ENCODE measurements at regions not wholly inside any gene's neighbourhood (a gene's known extent, or its start where the extent isn't known, plus 50 kb on each side); places are given as distances from the start of the nearest gene placed in this dataset.
"Not testable (repeated sequence)": the region's sequence is repeated elsewhere in the genome, so short reads cannot be mapped to it uniquely, and the experiment has no call there.

GRCh38 chr10:46779571-46779970, 131.7 kb upstream of the PTPN20 start:
- not testable (repeated sequence) for H3K27ac ChIP-seq (ENCODE audit: low read length, poor library complexity, severe bottlenecking); H3K4me2 ChIP-seq (ENCODE audit: low read length, poor library complexity, severe bottlenecking); H3K23ac ChIP-seq (ENCODE audit: low read length in 2 of 2); DNase-seq; H3K4me3 ChIP-seq (ENCODE audit: insufficient read depth in 1 of 2, low read depth in 1 of 2, low read length in 2 of 2); H2AFZ ChIP-seq (ENCODE audit: low read depth, low read length); H3K18ac ChIP-seq (ENCODE audit: low read depth in 1 of 2, low read length in 2 of 2); H3K36me3 ChIP-seq (ENCODE audit: control insufficient read depth in 1 of 2, insufficient read depth in 2 of 2, low read depth in 1 of 2, low read length in 2 of 2); H2BK15ac ChIP-seq (ENCODE audit: low read depth, poor library complexity, severe bottlenecking); H3K4ac ChIP-seq (ENCODE audit: low read depth in 1 of 2, low read length in 2 of 2); H2BK5ac ChIP-seq (ENCODE audit: low read depth, low read length, poor library complexity, severe bottlenecking); H3K79me1 ChIP-seq (replicated peaks; ENCODE audit: low read length, poor library complexity, severe bottlenecking); H3K4me1 ChIP-seq (ENCODE audit: control insufficient read depth, insufficient read depth, low read depth, low read length); H3K9me3 ChIP-seq (ENCODE audit: control insufficient read depth, low read length); H3K27me3 ChIP-seq (ENCODE audit: control insufficient read depth in 1 of 2, insufficient read depth in 1 of 2, low read length in 2 of 2); H2AK5ac ChIP-seq (ENCODE audit: low read length, severe bottlenecking); H4K91ac ChIP-seq (ENCODE audit: low read length); H2BK12ac ChIP-seq (ENCODE audit: low read length in 2 of 2); H4K8ac ChIP-seq (ENCODE audit: low read length); H2BK120ac ChIP-seq (ENCODE audit: low read depth, low read length); H3K14ac ChIP-seq (ENCODE audit: low read length in 2 of 2)
- WGBS = 84% methylated on average over 6 of the region's 9 CpGs
- H3K9ac ChIP-seq (ENCODE audit: low read length) = peak overlapping the region; percentile 84

- H2BK5ac ChIP-seq (ENCODE audit: low read depth, low read length, poor library complexity, severe bottlenecking); H3K79me1 ChIP-seq (replicated peaks; ENCODE audit: low read length, poor library complexity, severe bottlenecking); H2BK15ac ChIP-seq (ENCODE audit: low read depth, poor library complexity, severe bottlenecking); H3K4me2 ChIP-seq (ENCODE audit: low read length, poor library complexity, severe bottlenecking); H3K9me3 ChIP-seq (ENCODE audit: control insufficient read depth, low read length); H2BK120ac ChIP-seq (ENCODE audit: low read depth, low read length); H2AFZ ChIP-seq (ENCODE audit: low read depth, low read length); H3K4ac ChIP-seq (ENCODE audit: low read depth in 1 of 2, low read length in 2 of 2); H4K8ac ChIP-seq (ENCODE audit: low read length); H3K23ac ChIP-seq (ENCODE audit: low read length in 2 of 2); H3K4me1 ChIP-seq (ENCODE audit: control insufficient read depth, insufficient read depth, low read depth, low read length); H2BK12ac ChIP-seq (ENCODE audit: low read length in 2 of 2); H3K36me3 ChIP-seq (ENCODE audit: control insufficient read depth in 1 of 2, insufficient read depth in 2 of 2, low read depth in 1 of 2, low read length in 2 of 2); H3K27me3 ChIP-seq (ENCODE audit: control insufficient read depth in 1 of 2, insufficient read depth in 1 of 2, low read length in 2 of 2); H3K14ac ChIP-seq (ENCODE audit: low read length in 2 of 2); H3K27ac ChIP-seq (ENCODE audit: low read length, poor library complexity, severe bottlenecking); H4K91ac ChIP-seq (ENCODE audit: low read length); DNase-seq; H3K18ac ChIP-seq (ENCODE audit: low read depth in 1 of 2, low read length in 2 of 2); H2AK5ac ChIP-seq (ENCODE audit: low read length, severe bottlenecking): not testable (repeated sequence)
- Histone ChIP-seq H3K4me3 (ENCODE audit: insufficient read depth in 1 of 2, low read depth in 1 of 2, low read length in 2 of 2) (peak overlapping the region in 1 of 2 experiments; percentile 24), H3K9ac (ENCODE audit: low read length) (peak overlapping the region; percentile 84)
- no CpG with 5 or more reads among the region's 1 CpG for WGBS
Observed at GRCh38 chr10:46780164-46780563, 131.1 kb upstream of the PTPN20 start.

GRCh38 chr10:46781001-46781400, 130.2 kb upstream of the PTPN20 start:
- WGBS = 91% methylated on average over 4 of the region's 8 CpGs

GRCh38 chr10:46782001-46782874, 129.0 kb upstream of the PTPN20 start:
- H3K23ac ChIP-seq (ENCODE audit: low read length in 2 of 2); H2BK12ac ChIP-seq (ENCODE audit: low read length in 2 of 2); H3K18ac ChIP-seq (ENCODE audit: low read depth in 1 of 2, low read length in 2 of 2); H3K27me3 ChIP-seq (ENCODE audit: control insufficient read depth in 1 of 2, insufficient read depth in 1 of 2, low read length in 2 of 2); H3K4me2 ChIP-seq (ENCODE audit: low read length, poor library complexity, severe bottlenecking); H3K4me1 ChIP-seq (ENCODE audit: control insufficient read depth, insufficient read depth, low read depth, low read length); H3K14ac ChIP-seq (ENCODE audit: low read length in 2 of 2); H3K79me1 ChIP-seq (replicated peaks; ENCODE audit: low read length, poor library complexity, severe bottlenecking); H3K9me3 ChIP-seq (ENCODE audit: control insufficient read depth, low read length); H3K4ac ChIP-seq (ENCODE audit: low read depth in 1 of 2, low read length in 2 of 2); H3K4me3 ChIP-seq (ENCODE audit: insufficient read depth in 1 of 2, low read depth in 1 of 2, low read length in 2 of 2); H4K91ac ChIP-seq (ENCODE audit: low read length); H4K8ac ChIP-seq (ENCODE audit: low read length); H2BK5ac ChIP-seq (ENCODE audit: low read depth, low read length, poor library complexity, severe bottlenecking); H3K27ac ChIP-seq (ENCODE audit: low read length, poor library complexity, severe bottlenecking); H3K36me3 ChIP-seq (ENCODE audit: control insufficient read depth in 1 of 2, insufficient read depth in 2 of 2, low read depth in 1 of 2, low read length in 2 of 2); H2BK120ac ChIP-seq (ENCODE audit: low read depth, low read length); H2BK15ac ChIP-seq (ENCODE audit: low read depth, poor library complexity, severe bottlenecking); H2AFZ ChIP-seq (ENCODE audit: low read depth, low read length): not testable (repeated sequence)
- H2AK5ac ChIP-seq (ENCODE audit: low read length, severe bottlenecking) = peak overlapping the region; percentile 26
- DNase-seq = peak; percentile 55
- H3K9ac ChIP-seq (ENCODE audit: low read length) = peak overlapping the region; percentile 84
- 60% methylated on average over 2 of the region's 4 CpGs for WGBS

More at GRCh38 chr10:46781001-46781400, 130.2 kb upstream of the PTPN20 start:
- H3K79me1 ChIP-seq (replicated peaks; ENCODE audit: low read length, poor library complexity, severe bottlenecking); H3K36me3 ChIP-seq (ENCODE audit: control insufficient read depth in 1 of 2, insufficient read depth in 2 of 2, low read depth in 1 of 2, low read length in 2 of 2); H4K8ac ChIP-seq (ENCODE audit: low read length); H3K14ac ChIP-seq (ENCODE audit: low read length in 2 of 2); H3K18ac ChIP-seq (ENCODE audit: low read depth in 1 of 2, low read length in 2 of 2); H2AFZ ChIP-seq (ENCODE audit: low read depth, low read length); H3K4ac ChIP-seq (ENCODE audit: low read depth in 1 of 2, low read length in 2 of 2); H3K4me2 ChIP-seq (ENCODE audit: low read length, poor library complexity, severe bottlenecking); H3K27me3 ChIP-seq (ENCODE audit: control insufficient read depth in 1 of 2, insufficient read depth in 1 of 2, low read length in 2 of 2); H2BK120ac ChIP-seq (ENCODE audit: low read depth, low read length); H4K91ac ChIP-seq (ENCODE audit: low read length); H3K9me3 ChIP-seq (ENCODE audit: control insufficient read depth, low read length); H2BK12ac ChIP-seq (ENCODE audit: low read length in 2 of 2); H2BK15ac ChIP-seq (ENCODE audit: low read depth, poor library complexity, severe bottlenecking); H3K23ac ChIP-seq (ENCODE audit: low read length in 2 of 2); H3K4me3 ChIP-seq (ENCODE audit: insufficient read depth in 1 of 2, low read depth in 1 of 2, low read length in 2 of 2); H2AK5ac ChIP-seq (ENCODE audit: low read length, severe bottlenecking); H3K4me1 ChIP-seq (ENCODE audit: control insufficient read depth, insufficient read depth, low read depth, low read length); DNase-seq; H2BK5ac ChIP-seq (ENCODE audit: low read depth, low read length, poor library complexity, severe bottlenecking): not testable (repeated sequence)
- Histone ChIP-seq H3K9ac (ENCODE audit: low read length) (peak overlapping the region; percentile 84), H3K27ac (ENCODE audit: low read length, poor library complexity, severe bottlenecking) (peak overlapping the region; percentile 35)

Data from mesenchymal stem cell (in vitro differentiated cells and primary cell).